Immature natural killer cell (primary cell): ENCODE measurements at regions not wholly inside any gene's neighbourhood (a gene's known extent, or its start where the extent isn't known, plus 50 kb on each side); places are given as distances from the start of the nearest gene placed in this dataset.

Experiments used
- DNase-seq, 3 donors: peaks; one replicate each; pipeline ENCODE4 v3.0.0; 2022; ENCODE audit warnings: mixed read lengths in 1 of 3
- H3K27ac Mint-ChIP-seq, 6 donors: one replicate each; pipeline ENCODE4 v1.8.0; 2020; ENCODE audit warnings: mixed read lengths in 6 of 6, mild to moderate bottlenecking in 5 of 6, inconsistent platforms in 4 of 6, moderate library complexity in 3 of 6
- H3K27me3 Mint-ChIP-seq, 3 donors: one replicate each; pipeline ENCODE4 v1.8.0; 2020 to 2021; ENCODE audit warnings: low read depth in 3 of 3, mild to moderate bottlenecking in 3 of 3, mixed read lengths in 3 of 3, moderate library complexity in 3 of 3, inconsistent platforms in 1 of 3
- H3K36me3 Mint-ChIP-seq, 3 donors: one replicate each; pipeline ENCODE4 v1.8.0; 2020; ENCODE audit warnings: mixed read lengths in 3 of 3, inconsistent platforms in 2 of 3, mild to moderate bottlenecking in 2 of 3
- H3K4me1 Mint-ChIP-seq, 2 donors: one replicate each; pipeline ENCODE4 v1.8.0; 2020; ENCODE audit warnings: inconsistent platforms in 2 of 2, mild to moderate bottlenecking in 2 of 2, mixed read lengths in 2 of 2, moderate library complexity in 1 of 2
- H3K4me3 Mint-ChIP-seq, 5 donors: one replicate each; pipeline ENCODE4 v1.8.0; 2020; ENCODE audit warnings: mild to moderate bottlenecking in 5 of 5, mixed read lengths in 5 of 5, inconsistent platforms in 3 of 5, moderate library complexity in 3 of 5
- H3K9me3 Mint-ChIP-seq, 6 donors: one replicate each; pipeline ENCODE4 v1.8.0; 2020; ENCODE audit warnings: mild to moderate bottlenecking in 6 of 6, mixed read lengths in 6 of 6, inconsistent platforms in 4 of 6, moderate library complexity in 3 of 6

- H3K9me3 Mint-ChIP-seq, result peaks cover 0 to 2% (median under 1%) of the 10 kb centered on the region in 6 donors
- no peaks in the 10 kb centered on the region for H3K27me3 Mint-ChIP-seq
- no peaks in the 10 kb centered on the region for H3K4me1 Mint-ChIP-seq
- H3K36me3 Mint-ChIP-seq, result no peaks in the 10 kb centered on the region
- H3K27ac Mint-ChIP-seq, result no peak overlapping the region
- DNase-seq, result no peak
- no peak overlapping the region for H3K4me3 Mint-ChIP-seq
Measured at GRCh38 chr5:174991847-174992246, 267.5 kb downstream of the MSX2 start.

GRCh38 chr5:174990909-174991308 lies 266.5 kb downstream of the MSX2 start:
- Mint-ChIP-seq H3K9me3 (peaks cover 0 to 2% (median under 1%) of the 10 kb centered on the region in 6 donors), H3K36me3 (no peaks in the 10 kb centered on the region), H3K27me3 (peaks cover 0 to under 1% (median 0%) of the 10 kb centered on the region in 3 donors), H3K4me1 (no peaks in the 10 kb centered on the region), H3K4me3 (no peak overlapping the region), H3K27ac (no peak overlapping the region)
- no peak for DNase-seq

- H3K36me3 Mint-ChIP-seq, result no peaks in the 10 kb centered on the region
- no peak overlapping the region for H3K27ac Mint-ChIP-seq
- no peaks in the 10 kb centered on the region for H3K4me1 Mint-ChIP-seq
- H3K9me3 Mint-ChIP-seq, result peaks cover 0 to 4% (median under 1%) of the 10 kb centered on the region in 6 donors
- no peak overlapping the region for H3K4me3 Mint-ChIP-seq
- peaks cover 0 to 2% (median 1%) of the 10 kb centered on the region in 3 donors for H3K27me3 Mint-ChIP-seq
- DNase-seq, result no peak
Measured at GRCh38 chr5:174987443-174988012, 263.1 kb downstream of the MSX2 start.

GRCh38 chr5:174984863-174985262 lies 260.5 kb downstream of the MSX2 start:
- no peak overlapping the region for H3K4me3 Mint-ChIP-seq
- DNase-seq, result no peak
- peaks cover 0 to 2% (median 1%) of the 10 kb centered on the region in 3 donors for H3K27me3 Mint-ChIP-seq
- H3K9me3 Mint-ChIP-seq, result peaks cover 0 to 2% (median 0%) of the 10 kb centered on the region in 6 donors
- H3K27ac Mint-ChIP-seq, result no peak overlapping the region
- H3K4me1 Mint-ChIP-seq, result no peaks in the 10 kb centered on the region
- H3K36me3 Mint-ChIP-seq, result no peaks in the 10 kb centered on the region

GRCh38 chr5:174982485-174982884 lies 258.1 kb downstream of the MSX2 start:
- peaks cover 0 to 3% (median 0%) of the 10 kb centered on the region in 6 donors for H3K9me3 Mint-ChIP-seq
- H3K4me3 Mint-ChIP-seq, result no peak overlapping the region
- no peak overlapping the region for H3K27ac Mint-ChIP-seq
- peaks cover 1 to 2% (median 2%) of the 10 kb centered on the region in 3 donors for H3K27me3 Mint-ChIP-seq
- no peak for DNase-seq
- no peaks in the 10 kb centered on the region for H3K4me1 Mint-ChIP-seq
- no peaks in the 10 kb centered on the region for H3K36me3 Mint-ChIP-seq

- no peak overlapping the region for H3K27ac Mint-ChIP-seq
- no peak overlapping the region for H3K4me3 Mint-ChIP-seq
- peaks cover 0 to 3% (median 0%) of the 10 kb centered on the region in 6 donors for H3K9me3 Mint-ChIP-seq
- no peaks in the 10 kb centered on the region for H3K36me3 Mint-ChIP-seq
- H3K4me1 Mint-ChIP-seq, result no peaks in the 10 kb centered on the region
- DNase-seq, result no peak
- H3K27me3 Mint-ChIP-seq, result peaks cover 1 to 2% (median 2%) of the 10 kb centered on the region in 3 donors
Measured at GRCh38 chr5:174981416-174981815, 257.0 kb downstream of the MSX2 start.

GRCh38 chr5:174980952-174981351 lies 256.6 kb downstream of the MSX2 start:
- no peak for DNase-seq
- Mint-ChIP-seq H3K27me3 (peaks cover 1 to 2% (median 2%) of the 10 kb centered on the region in 3 donors), H3K9me3 (peaks cover 0 to 3% (median 0%) of the 10 kb centered on the region in 6 donors), H3K4me1 (no peaks in the 10 kb centered on the region), H3K36me3 (no peaks in the 10 kb centered on the region), H3K27ac (no peak overlapping the region), H3K4me3 (no peak overlapping the region)

- H3K4me1 Mint-ChIP-seq, result no peaks in the 10 kb centered on the region
- no peaks in the 10 kb centered on the region for H3K36me3 Mint-ChIP-seq
- no peak for DNase-seq
- H3K27me3 Mint-ChIP-seq, result peaks cover 2 to 10% (median 3%) of the 10 kb centered on the region in 3 donors
- H3K4me3 Mint-ChIP-seq, result no peak overlapping the region
- peaks cover 0 to 12% (median 8%) of the 10 kb centered on the region in 6 donors for H3K9me3 Mint-ChIP-seq
- H3K27ac Mint-ChIP-seq, result no peak overlapping the region
Measured at GRCh38 chr5:174972291-174972690, 247.9 kb downstream of the MSX2 start.

- H3K4me3 Mint-ChIP-seq, result no peak overlapping the region
- no peak for DNase-seq
- peaks cover 7 to 22% (median 10%) of the 10 kb centered on the region in 6 donors for H3K9me3 Mint-ChIP-seq
- H3K4me1 Mint-ChIP-seq, result no peaks in the 10 kb centered on the region
- no peaks in the 10 kb centered on the region for H3K36me3 Mint-ChIP-seq
- no peak overlapping the region for H3K27ac Mint-ChIP-seq
- H3K27me3 Mint-ChIP-seq, result peaks cover 2 to 10% (median 5%) of the 10 kb centered on the region in 3 donors
Measured at GRCh38 chr5:174971210-174971609, 246.8 kb downstream of the MSX2 start.

- Mint-ChIP-seq H3K27me3 (peaks cover 2 to 10% (median 4%) of the 10 kb centered on the region in 3 donors), H3K9me3 (peaks cover 10 to 26% (median 13%) of the 10 kb centered on the region in 6 donors), H3K4me3 (no peak overlapping the region)
Measured at GRCh38 chr5:174970502-174970901, 246.1 kb downstream of the MSX2 start.

GRCh38 chr5:174953871-174954270 lies 229.5 kb downstream of the MSX2 start:
- Mint-ChIP-seq H3K4me3 (no peak overlapping the region), H3K4me1 (no peaks in the 10 kb centered on the region), H3K36me3 (no peaks in the 10 kb centered on the region), H3K27ac (no peak overlapping the region), H3K27me3 (peaks cover 0 to 2% (median 0%) of the 10 kb centered on the region in 3 donors), H3K9me3 (peaks cover 0 to 2% (median 0%) of the 10 kb centered on the region in 6 donors)
- no peak for DNase-seq

More at GRCh38 chr5:174970502-174970901, 246.1 kb downstream of the MSX2 start:
- DNase-seq, result no peak
- Mint-ChIP-seq H3K27ac (no peak overlapping the region), H3K36me3 (no peaks in the 10 kb centered on the region), H3K4me1 (no peaks in the 10 kb centered on the region)

- H3K9me3 Mint-ChIP-seq, result peaks cover 0 to 2% (median 0%) of the 10 kb centered on the region in 6 donors
- no peaks in the 10 kb centered on the region for H3K4me1 Mint-ChIP-seq
- H3K36me3 Mint-ChIP-seq, result no peaks in the 10 kb centered on the region
- H3K27me3 Mint-ChIP-seq, result peaks cover 0 to 2% (median 0%) of the 10 kb centered on the region in 3 donors
- peak in 2 of 3 donors; percentile 20 to 35 for DNase-seq
- H3K4me3 Mint-ChIP-seq, result no peak overlapping the region
- H3K27ac Mint-ChIP-seq, result no peak overlapping the region
Measured at GRCh38 chr5:174951151-174951780, 226.9 kb downstream of the MSX2 start.

GRCh38 chr5:174947548-174947947 lies 223.2 kb downstream of the MSX2 start:
- Mint-ChIP-seq H3K4me3 (no peak overlapping the region), H3K9me3 (no peaks in the 10 kb centered on the region), H3K4me1 (no peaks in the 10 kb centered on the region), H3K27me3 (peaks cover 0 to 6% (median 2%) of the 10 kb centered on the region in 3 donors), H3K27ac (no peak overlapping the region), H3K36me3 (no peaks in the 10 kb centered on the region)
- no peak for DNase-seq

- Mint-ChIP-seq H3K4me1 (no peaks in the 10 kb centered on the region), H3K27me3 (peaks cover 0 to 5% (median 2%) of the 10 kb centered on the region in 3 donors), H3K36me3 (no peaks in the 10 kb centered on the region), H3K9me3 (no peaks in the 10 kb centered on the region), H3K4me3 (no peak overlapping the region), H3K27ac (no peak overlapping the region)
- DNase-seq, result no peak
Measured at GRCh38 chr5:174945853-174946252, 221.5 kb downstream of the MSX2 start.
